22Rv1 (cell line): ENCODE measurements at regions not wholly inside any gene's neighbourhood (a gene's known extent, or its start where the extent isn't known, plus 50 kb on each side); places are given as distances from the start of the nearest gene placed in this dataset.

Experiments
- ZFX ChIP-seq: fragments of 450-650 bp; IDR thresholded peaks from 2 replicates; pipeline ENCODE4 v1.6.1; 2017; ENCODE audit warnings: antibody characterized with exemption, borderline replicate concordance
- TF ChIP-seq, protein P1 (sequence below): fragments of 450-650 bp; IDR thresholded peaks from 2 replicates; pipeline ENCODE4 v1.5.1; 2017; ENCODE audit warnings: mild to moderate bottlenecking

DNA sequence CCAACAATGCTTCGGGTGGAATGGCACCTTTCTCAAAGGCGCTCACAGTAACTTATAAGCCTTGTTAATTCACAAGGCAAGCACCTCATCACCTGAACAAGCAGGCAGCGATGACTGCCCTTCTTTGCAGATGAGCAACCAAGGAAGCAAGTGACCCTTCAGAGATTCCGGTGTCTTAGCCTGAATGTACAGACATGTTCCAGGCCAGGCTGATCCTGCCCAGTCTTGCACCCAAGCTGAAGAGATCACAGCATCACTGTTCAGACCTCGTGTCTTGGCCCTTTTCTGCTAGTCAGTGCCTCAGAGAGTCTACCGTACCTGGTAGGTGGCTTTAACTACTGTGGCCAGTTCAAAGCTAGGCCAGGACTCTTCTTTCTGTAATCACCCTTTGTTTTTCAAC lies 94.7 kb upstream of the ERCC6L2 start:
- TF ChIP-seq, protein P1, sequence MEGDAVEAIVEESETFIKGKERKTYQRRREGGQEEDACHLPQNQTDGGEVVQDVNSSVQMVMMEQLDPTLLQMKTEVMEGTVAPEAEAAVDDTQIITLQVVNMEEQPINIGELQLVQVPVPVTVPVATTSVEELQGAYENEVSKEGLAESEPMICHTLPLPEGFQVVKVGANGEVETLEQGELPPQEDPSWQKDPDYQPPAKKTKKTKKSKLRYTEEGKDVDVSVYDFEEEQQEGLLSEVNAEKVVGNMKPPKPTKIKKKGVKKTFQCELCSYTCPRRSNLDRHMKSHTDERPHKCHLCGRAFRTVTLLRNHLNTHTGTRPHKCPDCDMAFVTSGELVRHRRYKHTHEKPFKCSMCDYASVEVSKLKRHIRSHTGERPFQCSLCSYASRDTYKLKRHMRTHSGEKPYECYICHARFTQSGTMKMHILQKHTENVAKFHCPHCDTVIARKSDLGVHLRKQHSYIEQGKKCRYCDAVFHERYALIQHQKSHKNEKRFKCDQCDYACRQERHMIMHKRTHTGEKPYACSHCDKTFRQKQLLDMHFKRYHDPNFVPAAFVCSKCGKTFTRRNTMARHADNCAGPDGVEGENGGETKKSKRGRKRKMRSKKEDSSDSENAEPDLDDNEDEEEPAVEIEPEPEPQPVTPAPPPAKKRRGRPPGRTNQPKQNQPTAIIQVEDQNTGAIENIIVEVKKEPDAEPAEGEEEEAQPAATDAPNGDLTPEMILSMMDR, result no peak
- no peak for TF ChIP-seq ZFX
